ENCODE measurements at regions not wholly inside any gene's neighbourhood (a gene's known extent, or its start where the extent isn't known, plus 50 kb on each side); places are given as distances from the start of the nearest gene placed in this dataset.
A peak's percentile ranks its signal among the peaks of the same experiment; 100 is the strongest.
"Not testable (repeated sequence)": the region's sequence is repeated elsewhere in the genome, so short reads cannot be mapped to it uniquely, and the experiment has no call there.

GRCh38 chr6:126202707-126203106, 137.2 kb upstream of the CENPW start:
- no peak for DNase-seq (ENCODE audit: low read depth)

GRCh38 chr6:126204126-126204525, 135.8 kb upstream of the CENPW start:
- no peak for DNase-seq (ENCODE audit: low read depth)

DNA sequence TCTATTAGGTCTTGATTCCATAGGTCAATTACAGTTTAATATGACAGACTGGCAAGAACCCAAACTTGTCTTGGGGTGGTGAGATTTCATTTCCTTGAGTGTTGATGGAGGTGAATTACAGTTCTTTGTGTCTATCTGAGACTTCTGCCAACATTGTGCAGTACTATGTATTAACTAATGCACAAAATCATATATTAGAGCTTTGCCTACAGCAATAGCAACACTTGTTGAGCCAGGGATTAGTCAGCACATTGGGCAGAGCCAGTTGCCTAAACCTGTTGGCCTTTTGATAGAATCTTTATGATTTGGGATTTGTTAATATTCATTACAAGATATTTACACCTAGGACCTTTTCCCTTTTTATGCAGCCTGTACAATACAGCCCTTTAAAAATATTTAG, 135.3 kb upstream of the CENPW start:
- no peak for DNase-seq (ENCODE audit: low read depth)

DNA sequence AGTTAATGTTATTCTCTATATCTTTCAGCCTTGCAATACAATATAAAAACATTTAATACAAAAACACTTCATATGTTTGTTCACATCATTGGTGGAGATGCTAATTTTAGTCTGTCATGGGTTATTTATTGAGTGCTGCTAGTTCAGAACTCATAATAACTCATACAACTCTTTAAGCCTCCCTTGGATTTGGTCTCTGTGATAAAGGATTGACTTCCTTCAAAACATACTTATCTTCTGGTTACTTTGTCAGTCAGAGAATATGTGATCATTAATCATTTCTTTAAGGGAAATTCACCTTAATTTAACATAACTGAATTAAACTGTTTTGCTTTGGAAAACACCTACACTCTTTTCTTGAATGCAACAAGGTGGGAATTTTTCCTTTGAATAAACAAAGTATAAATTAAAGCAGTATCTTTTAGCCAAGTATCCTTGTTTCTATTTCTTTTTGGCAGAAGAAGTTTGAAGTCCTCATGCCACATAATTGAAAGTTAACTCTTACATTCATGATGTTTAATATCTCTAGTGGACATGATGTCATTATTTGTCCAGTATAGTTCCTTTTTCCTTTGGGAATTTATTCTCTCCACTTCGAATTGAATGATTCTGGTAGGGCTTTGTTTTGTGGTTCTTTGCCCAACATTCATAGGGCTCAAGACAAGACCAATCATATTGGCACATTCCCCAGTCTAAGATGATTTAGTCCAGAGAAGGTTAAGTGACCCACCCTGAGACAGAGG, 133.2 kb upstream of the CENPW start:
- no peak for DNase-seq (ENCODE audit: low read depth)

- peak; percentile 9 for DNase-seq (ENCODE audit: low read depth)
These were observed 129.4 kb upstream of the CENPW start for GRCh38 chr6:126210398-126211075.

DNA sequence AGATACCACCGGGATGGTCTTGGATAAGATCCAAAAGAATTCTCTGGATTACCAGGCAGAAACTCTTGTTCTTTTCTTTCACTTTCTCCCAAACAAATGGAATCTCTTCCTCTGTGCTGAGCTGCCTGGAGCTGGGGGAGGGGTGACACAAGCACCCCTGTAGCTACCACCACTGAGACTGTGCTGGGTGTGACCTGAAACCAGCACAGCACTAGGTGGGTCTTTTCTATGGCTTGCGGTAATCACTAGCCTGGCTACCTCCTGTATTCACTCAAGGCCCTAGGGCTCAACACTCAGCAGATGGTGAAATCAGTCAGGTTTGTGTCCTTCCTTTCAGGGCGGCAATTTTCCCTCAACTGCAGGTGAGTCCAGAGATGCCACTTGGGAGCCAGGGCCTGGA, 122.4 kb upstream of the CENPW start:
- no peak for DNase-seq (ENCODE audit: low read depth)

GRCh38 chr6:126220901-126221300, 119.0 kb upstream of the CENPW start:
- not testable (repeated sequence) for DNase-seq (ENCODE audit: low read depth)

DNA sequence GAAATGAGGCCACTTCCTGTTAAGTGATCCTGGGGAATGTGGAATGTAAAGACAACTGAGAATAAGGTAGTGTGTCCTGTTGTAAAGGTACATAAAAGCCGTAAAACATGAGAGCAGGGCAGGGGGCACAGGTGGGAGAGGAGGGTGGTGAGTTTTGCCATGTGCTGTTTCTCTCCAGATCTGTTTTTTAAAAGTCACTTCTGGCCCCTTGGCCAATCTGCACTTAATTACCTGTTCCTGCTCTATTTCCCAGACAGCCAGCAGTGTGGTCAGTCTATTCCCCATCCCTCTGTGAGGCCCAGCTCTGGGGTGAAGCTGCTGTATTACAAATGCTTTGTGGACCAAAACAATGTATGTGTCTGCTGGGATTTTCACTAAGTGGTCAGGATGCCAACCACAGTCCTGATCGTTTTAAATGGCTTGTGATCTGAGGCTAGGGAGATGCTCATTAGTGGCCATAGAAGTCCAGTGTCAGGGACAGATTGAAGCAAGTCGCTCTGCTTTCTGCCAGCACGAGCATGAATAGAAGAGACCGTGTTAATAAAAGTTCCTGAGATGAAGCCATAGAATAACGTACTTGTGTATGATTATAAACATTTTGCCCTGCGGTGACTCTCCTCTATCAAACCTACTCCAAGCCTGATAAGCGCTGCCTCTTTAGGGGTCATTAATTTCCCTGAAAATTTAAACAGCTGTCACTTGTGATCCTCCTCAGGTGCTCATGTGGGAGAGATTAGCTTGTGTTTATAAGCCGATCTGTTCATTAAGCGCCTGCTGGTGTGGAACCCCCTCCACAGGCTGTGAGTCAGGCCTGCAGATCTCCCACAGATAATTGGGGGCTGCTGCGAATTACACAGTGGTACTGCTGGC, 111.8 kb upstream of the CENPW start:
- peak; percentile 16 for DNase-seq (ENCODE audit: low read depth)

- peak; percentile 9 for DNase-seq (ENCODE audit: low read depth)
These were observed 107.2 kb upstream of the CENPW start for GRCh38 chr6:126232671-126233070.

DNA sequence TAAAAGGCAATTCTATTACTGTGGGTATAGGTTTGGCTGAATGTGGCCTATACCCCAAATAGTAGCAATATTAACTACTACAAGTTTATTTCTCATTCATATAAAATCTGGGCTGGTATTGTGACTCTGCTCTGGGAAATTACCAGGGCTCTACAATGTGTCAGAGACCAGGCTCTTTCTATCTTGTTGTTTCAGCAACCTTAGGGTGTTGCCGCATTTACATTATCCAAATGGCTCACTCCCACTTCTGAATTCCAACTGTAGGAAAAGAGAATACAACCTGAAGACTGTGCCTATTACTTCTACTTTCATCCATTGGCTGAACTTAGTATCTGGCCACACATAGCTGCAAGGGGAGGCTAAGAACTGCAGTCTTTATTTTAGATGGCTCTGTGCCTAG, 106.7 kb upstream of the CENPW start:
- no peak for DNase-seq (ENCODE audit: low read depth)

DNA sequence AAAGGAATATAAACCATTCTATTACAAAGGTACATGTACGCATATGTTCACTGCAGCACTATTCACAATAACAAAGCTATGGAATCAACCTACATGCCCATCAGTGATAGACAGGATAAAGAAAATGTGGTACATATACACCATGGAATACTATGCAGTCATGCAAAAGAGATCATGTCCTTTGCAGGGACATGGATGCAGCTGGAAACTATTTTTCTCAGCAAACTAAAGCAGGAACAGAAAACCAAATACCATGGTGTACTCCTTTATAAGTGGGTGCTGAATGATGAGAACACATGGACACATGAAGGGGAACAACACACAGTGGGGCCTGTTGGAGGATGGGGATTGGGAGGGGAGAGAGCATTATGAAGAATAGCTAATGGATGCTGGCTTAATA, 104.6 kb upstream of the CENPW start:
- DNase-seq (ENCODE audit: low read depth), result no peak

DNA sequence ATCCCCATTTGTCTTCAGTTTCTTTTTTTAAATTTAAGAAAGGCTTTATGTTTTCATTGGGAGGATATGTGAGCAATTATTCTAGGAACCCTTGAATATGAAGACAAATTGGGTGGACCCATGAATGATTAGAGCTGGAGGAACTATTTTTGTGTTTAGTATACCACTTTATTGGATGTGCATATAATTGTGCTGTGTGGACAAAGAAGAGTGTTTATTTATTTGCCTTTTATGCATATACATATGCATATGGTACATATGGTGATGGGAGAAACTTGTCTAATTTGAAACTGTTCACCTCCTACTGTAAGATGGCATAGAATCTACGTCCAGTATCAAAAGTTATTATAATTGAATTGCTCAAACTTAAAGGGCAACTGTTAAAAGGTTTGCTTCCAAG, 94.8 kb upstream of the CENPW start:
- DNase-seq (ENCODE audit: low read depth), result no peak

- peak; percentile 6 for DNase-seq (ENCODE audit: low read depth)
These were observed 87.8 kb upstream of the CENPW start for GRCh38 chr6:126252154-126252553.

GRCh38 chr6:126253431-126253830, 86.5 kb upstream of the CENPW start:
- DNase-seq (ENCODE audit: low read depth), result no peak

DNA sequence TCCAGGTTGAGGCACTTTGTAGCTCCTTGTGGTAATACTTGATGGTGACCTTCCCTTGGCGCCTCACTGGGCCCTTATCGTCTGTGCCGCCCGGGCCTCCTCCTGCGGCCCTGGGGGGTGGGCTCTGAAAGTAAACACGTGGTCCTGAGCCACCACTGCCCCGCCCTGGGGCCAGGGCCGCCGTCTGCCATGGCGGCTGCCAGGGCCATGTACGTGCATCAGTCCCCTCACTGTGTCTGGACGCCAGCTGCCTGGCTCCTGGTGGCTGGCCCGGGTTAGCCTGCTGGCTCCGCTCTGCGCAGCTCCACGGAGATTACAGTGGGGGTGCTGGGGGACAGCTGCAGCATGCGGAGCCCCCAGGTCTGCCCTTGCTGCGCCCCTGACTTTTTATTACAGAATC, 81.8 kb upstream of the CENPW start:
- DNase-seq (ENCODE audit: low read depth), result no peak

GRCh38 chr6:126261792-126262421, 78.0 kb upstream of the CENPW start:
- no peak for DNase-seq (ENCODE audit: low read depth)

- DNase-seq (ENCODE audit: low read depth), result no peak
These were observed 75.7 kb upstream of the CENPW start for GRCh38 chr6:126264265-126264664.

- no peak for DNase-seq (ENCODE audit: low read depth)
These were observed 73.3 kb upstream of the CENPW start for GRCh38 chr6:126266664-126267063.

GRCh38 chr6:126267626-126268025, 72.3 kb upstream of the CENPW start:
- DNase-seq (ENCODE audit: low read depth), result peak; percentile 7

GRCh38 chr6:126268092-126268491, 71.8 kb upstream of the CENPW start:
- DNase-seq (ENCODE audit: low read depth), result no peak

- DNase-seq (ENCODE audit: low read depth), result no peak
These were observed 59.6 kb upstream of the CENPW start for GRCh38 chr6:126280287-126280686.

Measured in myocyte (in vitro differentiated cells).